ENCODE measurements at regions not wholly inside any gene's neighbourhood (a gene's known extent, or its start where the extent isn't known, plus 50 kb on each side); places are given as distances from the start of the nearest gene placed in this dataset.

DNA sequence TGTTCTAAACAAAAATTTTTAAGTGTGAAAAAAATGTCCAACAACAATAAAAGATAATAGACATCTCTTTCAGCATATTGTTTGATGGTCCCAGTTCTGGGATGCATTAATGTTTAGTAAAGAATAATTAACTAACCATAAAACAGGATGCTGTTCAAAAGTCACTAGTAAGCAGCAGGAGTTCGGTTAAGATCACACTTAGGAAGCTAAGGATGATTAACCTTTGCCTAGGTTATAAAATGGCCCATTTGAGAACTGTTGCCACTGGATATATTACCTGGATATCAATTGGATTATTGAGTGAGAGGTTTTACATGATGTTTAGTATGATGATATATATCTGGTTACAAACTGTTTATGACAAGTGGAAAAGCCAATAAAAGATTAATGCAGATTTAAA, 171.7 kb downstream of the ATG4C start:
- TF ChIP-seq, protein P1, sequence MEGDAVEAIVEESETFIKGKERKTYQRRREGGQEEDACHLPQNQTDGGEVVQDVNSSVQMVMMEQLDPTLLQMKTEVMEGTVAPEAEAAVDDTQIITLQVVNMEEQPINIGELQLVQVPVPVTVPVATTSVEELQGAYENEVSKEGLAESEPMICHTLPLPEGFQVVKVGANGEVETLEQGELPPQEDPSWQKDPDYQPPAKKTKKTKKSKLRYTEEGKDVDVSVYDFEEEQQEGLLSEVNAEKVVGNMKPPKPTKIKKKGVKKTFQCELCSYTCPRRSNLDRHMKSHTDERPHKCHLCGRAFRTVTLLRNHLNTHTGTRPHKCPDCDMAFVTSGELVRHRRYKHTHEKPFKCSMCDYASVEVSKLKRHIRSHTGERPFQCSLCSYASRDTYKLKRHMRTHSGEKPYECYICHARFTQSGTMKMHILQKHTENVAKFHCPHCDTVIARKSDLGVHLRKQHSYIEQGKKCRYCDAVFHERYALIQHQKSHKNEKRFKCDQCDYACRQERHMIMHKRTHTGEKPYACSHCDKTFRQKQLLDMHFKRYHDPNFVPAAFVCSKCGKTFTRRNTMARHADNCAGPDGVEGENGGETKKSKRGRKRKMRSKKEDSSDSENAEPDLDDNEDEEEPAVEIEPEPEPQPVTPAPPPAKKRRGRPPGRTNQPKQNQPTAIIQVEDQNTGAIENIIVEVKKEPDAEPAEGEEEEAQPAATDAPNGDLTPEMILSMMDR (IDR thresholded peaks at IDR 0.05; ENCODE audit: low read depth, low read length), result no peak
- no peak for DNase-seq (ENCODE audit: extremely low read depth, low read depth)

DNA sequence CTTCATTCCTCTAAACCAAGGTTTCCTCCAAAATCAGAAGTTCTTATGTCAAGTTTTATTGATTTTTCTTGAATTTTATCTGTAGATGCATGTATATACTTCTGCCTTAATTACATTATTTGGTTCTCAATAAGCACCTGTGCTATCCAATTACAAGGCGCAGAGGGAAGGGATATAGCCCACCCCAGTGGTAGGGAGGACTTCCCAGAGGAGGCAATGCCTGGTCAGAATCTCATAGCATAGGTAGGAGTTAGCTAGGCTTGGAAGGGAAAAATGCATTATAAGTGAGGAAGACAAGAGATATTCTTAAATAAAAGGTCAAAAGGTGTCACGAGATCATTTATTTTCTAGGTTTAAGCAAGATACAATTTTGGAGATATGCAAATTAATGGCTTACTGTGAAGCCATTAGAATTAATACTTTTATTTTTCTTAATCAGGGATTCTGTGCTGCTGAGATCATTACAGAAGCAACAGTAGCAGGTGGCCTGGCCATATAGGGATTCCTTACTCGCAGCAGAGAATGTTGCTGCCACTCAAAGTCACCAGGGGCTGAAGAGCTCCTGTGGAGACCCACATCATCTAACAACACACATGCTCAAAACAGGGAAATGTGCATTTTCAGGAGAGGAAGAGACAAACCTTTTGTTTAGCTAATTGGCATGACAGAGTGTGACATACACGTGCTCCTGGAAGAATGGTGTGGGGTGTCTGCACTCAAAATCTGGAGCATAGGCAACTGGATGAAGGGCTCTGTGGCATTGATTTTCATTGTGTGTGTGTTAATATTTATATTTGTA, 178.3 kb downstream of the ATG4C start:
- no peak for DNase-seq (ENCODE audit: extremely low read depth, low read depth)
- TF ChIP-seq, protein P1 (IDR thresholded peaks at IDR 0.05; ENCODE audit: low read depth, low read length), result no peak

DNA sequence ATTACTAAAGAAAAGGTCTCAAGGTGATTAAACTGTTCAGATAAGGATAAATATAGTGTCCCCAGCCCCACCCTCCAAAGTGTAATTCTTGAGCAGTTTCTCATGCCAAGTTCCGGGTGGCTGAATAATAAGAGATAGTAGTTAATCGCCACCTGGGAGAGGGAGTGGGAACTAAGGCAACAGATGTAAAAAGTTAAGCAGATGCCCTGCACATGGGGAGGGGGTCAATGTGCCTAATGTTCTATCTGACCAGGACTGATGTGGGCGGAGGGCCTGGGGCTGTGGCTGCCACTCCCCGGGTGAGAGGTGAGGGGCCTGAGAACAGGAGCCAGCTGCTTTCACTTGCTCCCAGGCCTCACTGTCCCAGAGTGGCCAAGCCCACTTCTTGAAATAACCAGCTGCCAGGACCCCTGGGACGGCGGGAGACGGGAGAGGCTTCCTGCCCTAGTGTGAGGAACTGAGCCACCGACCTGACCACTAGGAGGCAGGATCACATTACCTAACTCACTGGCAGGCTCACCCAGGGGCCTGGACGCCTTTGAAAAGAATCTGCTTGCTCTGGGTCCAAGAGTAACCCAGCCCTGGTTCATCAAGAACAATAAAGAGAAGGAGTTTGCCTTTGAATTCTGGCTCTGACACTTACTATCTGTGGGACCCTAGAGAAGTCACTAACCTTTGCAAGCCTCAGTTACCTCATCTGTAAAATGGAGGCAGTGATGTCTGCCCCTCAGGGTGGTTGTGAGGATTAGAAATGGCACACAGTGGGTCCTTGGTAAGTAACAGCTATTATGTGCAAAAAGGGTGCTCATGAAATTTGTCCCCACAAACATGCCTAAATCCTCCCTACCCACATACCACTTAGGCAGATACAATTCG, 179.2 kb downstream of the ATG4C start:
- DNase-seq (ENCODE audit: extremely low read depth, low read depth), result peak; percentile 1
- TF ChIP-seq, protein P1 (IDR thresholded peaks at IDR 0.05; ENCODE audit: low read depth, low read length), result peak; percentile 56

DNA sequence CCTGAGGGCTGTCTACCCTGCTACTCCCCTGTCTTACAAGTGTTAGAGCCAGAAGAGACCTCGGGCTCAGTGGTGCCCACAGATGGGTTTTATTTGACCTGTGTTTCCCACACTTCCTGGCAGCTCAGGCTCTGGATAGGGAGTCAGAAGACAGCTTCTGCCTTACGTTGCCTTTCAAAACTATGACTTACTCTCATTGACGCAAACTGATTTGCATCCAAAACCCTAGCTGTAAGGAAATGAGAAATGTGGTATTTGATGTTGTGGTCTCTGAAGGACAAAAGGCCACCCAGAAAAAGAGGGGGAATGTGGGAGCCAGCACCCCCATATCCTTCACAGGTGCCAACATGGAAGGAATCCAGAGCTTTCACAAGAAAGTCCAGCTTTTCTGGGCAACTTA, 180.2 kb downstream of the ATG4C start:
- no peak for DNase-seq (ENCODE audit: extremely low read depth, low read depth)
- TF ChIP-seq, protein P1 (IDR thresholded peaks at IDR 0.05; ENCODE audit: low read depth, low read length), result no peak

DNA sequence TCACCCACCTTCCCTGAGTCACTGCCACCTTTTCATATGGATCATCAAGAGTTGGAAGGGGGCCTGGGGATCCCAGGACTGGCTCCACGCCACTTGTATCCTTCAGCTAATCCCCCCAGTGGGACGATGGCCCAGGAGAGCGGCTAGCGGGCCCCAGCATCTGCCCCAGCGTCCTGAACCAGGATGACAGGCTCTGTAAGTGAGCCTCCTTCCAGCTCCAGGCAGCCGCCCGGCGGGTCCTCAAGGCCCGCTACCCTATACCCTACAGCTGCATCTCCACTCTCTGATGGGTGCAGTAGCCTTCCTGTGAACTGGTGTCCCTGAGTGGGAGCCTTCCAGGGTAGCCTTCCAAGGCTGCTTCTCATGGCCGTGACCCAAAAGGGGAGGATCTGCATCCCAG, 183.1 kb downstream of the ATG4C start:
- DNase-seq (ENCODE audit: extremely low read depth, low read depth), result no peak
- TF ChIP-seq, protein P1 (IDR thresholded peaks at IDR 0.05; ENCODE audit: low read depth, low read length), result no peak

DNA sequence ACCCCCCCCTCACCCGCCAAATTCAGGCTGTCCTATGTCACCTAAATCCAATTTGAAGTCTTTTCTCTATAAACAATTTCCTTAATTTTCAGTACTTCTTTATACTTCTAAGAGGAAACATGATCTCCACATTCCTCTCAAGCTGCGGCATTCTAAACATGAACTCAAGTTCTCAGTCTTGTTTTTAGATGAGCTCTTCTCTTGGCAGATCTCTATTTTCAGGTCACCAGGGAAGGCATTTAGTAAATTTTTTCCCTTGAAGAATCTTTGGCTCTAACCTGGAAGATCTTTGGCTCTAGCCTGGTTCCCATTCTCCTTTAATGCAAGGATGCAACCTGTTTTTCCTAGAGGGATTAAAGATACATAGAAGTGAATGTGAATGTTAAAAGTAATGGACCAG, 193.4 kb downstream of the ATG4C start:
- TF ChIP-seq, protein P1 (IDR thresholded peaks at IDR 0.05; ENCODE audit: low read depth, low read length), result no peak
- no peak for DNase-seq (ENCODE audit: extremely low read depth, low read depth)

DNA sequence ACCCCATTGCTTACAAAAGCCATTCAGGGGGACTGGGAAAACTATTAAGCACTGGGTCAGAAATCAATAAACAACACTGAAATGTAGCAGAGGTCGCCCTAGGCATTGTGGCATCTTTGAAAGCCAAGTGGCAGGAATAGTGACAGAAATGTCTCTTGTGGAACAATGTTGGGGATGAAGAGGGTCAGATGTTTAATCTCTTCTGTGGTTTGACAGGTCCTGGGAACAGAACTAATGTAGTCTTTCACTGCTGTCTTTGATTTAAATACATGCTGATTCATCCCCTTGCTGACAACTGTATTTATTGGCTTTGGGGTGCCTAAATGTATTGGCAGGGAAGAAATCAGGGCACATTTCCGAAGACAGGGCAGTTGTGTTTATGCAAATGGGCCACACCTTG, 194.8 kb downstream of the ATG4C start:
- TF ChIP-seq, protein P1 (IDR thresholded peaks at IDR 0.05; ENCODE audit: low read depth, low read length), result no peak

More for the DNA sequence above, 194.8 kb downstream of the ATG4C start:
- no peak for DNase-seq (ENCODE audit: extremely low read depth, low read depth)

All from AG09319 (cell line).